Keratinocyte (primary cell): ENCODE measurements at regions not wholly inside any gene's neighbourhood (a gene's known extent, or its start where the extent isn't known, plus 50 kb on each side); places are given as distances from the start of the nearest gene placed in this dataset.

ENCODE experiments used
- DNase-seq: peaks from one replicate; pipeline ENCODE4 v3.0.0-alpha.2; 2011; ENCODE audit warnings: low read depth, missing footprints, low spot score
- FAIRE-seq: peaks from 2 replicates; lab custom pipeline; 2011; peaks lifted over from hg19 to GRCh38; lab: Jason Lieb, UNC
- H2AFZ ChIP-seq: 2 replicates; pipeline ENCODE4 v1.6.0; 2012; ENCODE audit warnings: low read length, control low read depth, inconsistent platforms; ENCODE audit not compliant: control insufficient read depth
- H3K27ac ChIP-seq: 2 replicates; pipeline ENCODE4 v1.5.1; 2011; ENCODE audit warnings: low read length; ENCODE audit not compliant: control insufficient read depth, insufficient read depth
- H3K27me3 ChIP-seq: 3 replicates; pipeline ENCODE4 v1.6.0; 2011; ENCODE audit warnings: low read length; ENCODE audit not compliant: control insufficient read depth, insufficient read depth; ENCODE audit errors: extremely low read depth
- H3K36me3 ChIP-seq, 2 experiments: 2 replicates in 1 of 2; 3 replicates in 1 of 2; pipeline ENCODE4 v1.5.1; 2011; ENCODE audit warnings: low read length in 2 of 2, mild to moderate bottlenecking in 1 of 2; ENCODE audit not compliant: control insufficient read depth in 2 of 2, insufficient read depth in 2 of 2; ENCODE audit errors: extremely low read depth in 1 of 2
- H3K4me1 ChIP-seq: 3 replicates; pipeline ENCODE4 v1.5.1; 2011; ENCODE audit warnings: low read length; ENCODE audit not compliant: control insufficient read depth, insufficient read depth; ENCODE audit errors: extremely low read depth
- H3K4me2 ChIP-seq: 3 replicates; pipeline ENCODE4 v1.6.0; 2011; ENCODE audit warnings: low read depth, low read length; ENCODE audit not compliant: control insufficient read depth, insufficient read depth; ENCODE audit errors: extremely low read depth
- H3K4me3 ChIP-seq, 3 experiments: fragments of 200-600 bp in 1 of 3; sonication (generic) in 1 of 3; 2 replicates in 2 of 3; 3 replicates in 1 of 3; pipeline ENCODE4 v1.5.1; 2011 to 2016; ENCODE audit warnings: low read length in 3 of 3, mild to moderate bottlenecking in 3 of 3, control low read depth in 2 of 3, inconsistent platforms in 1 of 3, low read depth in 1 of 3, mixed read lengths in 1 of 3, mixed run types in 1 of 3, moderate library complexity in 1 of 3; ENCODE audit not compliant: control insufficient read depth in 2 of 3, insufficient read depth in 2 of 3; ENCODE audit errors: extremely low read depth in 1 of 3
- H3K79me2 ChIP-seq: 2 replicates; pipeline ENCODE4 v1.6.0; 2012; ENCODE audit warnings: low read length; ENCODE audit not compliant: control insufficient read depth, insufficient read depth
- H3K9ac ChIP-seq: 3 replicates; pipeline ENCODE4 v1.6.0; 2011; ENCODE audit warnings: low read length; ENCODE audit not compliant: control insufficient read depth, insufficient read depth; ENCODE audit errors: extremely low read depth
- H3K9me1 ChIP-seq: 3 replicates; pipeline ENCODE4 v1.6.0; 2011; ENCODE audit warnings: low read length; ENCODE audit not compliant: control insufficient read depth, insufficient read depth; ENCODE audit errors: extremely low read depth
- H3K9me3 ChIP-seq: 2 replicates; pipeline ENCODE4 v1.5.1; 2012; ENCODE audit warnings: low read depth, low read length; ENCODE audit not compliant: control insufficient read depth
- H4K20me1 ChIP-seq: 3 replicates; pipeline ENCODE4 v1.6.0; 2011; ENCODE audit warnings: low read length; ENCODE audit not compliant: control insufficient read depth, insufficient read depth; ENCODE audit errors: extremely low read depth
- CTCF ChIP-seq, 3 experiments: IDR thresholded peaks in 1 of 3; conservative IDR thresholded peaks in 1 of 3; optimal IDR thresholded peaks in 1 of 3; 2 replicates in 2 of 3; 3 replicates in 1 of 3; pipeline versions ENCODE3 to v1.5.1; 2011; ENCODE audit warnings: low read length in 3 of 3, mild to moderate bottlenecking in 3 of 3, moderate library complexity in 2 of 3, control low read depth in 1 of 3, inconsistent platforms in 1 of 3; ENCODE audit not compliant: insufficient read depth in 2 of 3; ENCODE audit errors: extremely low read depth in 1 of 3
- EZH2 ChIP-seq: IDR thresholded peaks from one replicate; pipeline ENCODE4 v1.6.1; 2012; ENCODE audit warnings: inconsistent platforms, mild to moderate bottlenecking, low read length, moderate library complexity
- dilution Hi-C: fragments of 300-500 bp; cut with MboI; formaldehyde crosslinking; loops from one replicate; pipeline ENCODE4 v1.7.0; 2020; ENCODE audit warnings: low sequenced_read_pairs; ENCODE audit not compliant: extremely low pct_ligation_motif_present

GRCh38 chr21:20351138-20351537 lies 647.1 kb upstream of the NCAM2 start:
- no peaks in the 10 kb centered on the region for H3K79me2 ChIP-seq
- dilution Hi-C loops = no loop called here
- H3K9me1 ChIP-seq = no peaks in the 10 kb centered on the region
- no peak overlapping the region for H2AFZ ChIP-seq
- H3K4me1 ChIP-seq = no peaks in the 10 kb centered on the region
- H3K4me3 ChIP-seq = no peak overlapping the region
- H3K9ac ChIP-seq = no peak overlapping the region
- no peak overlapping the region for H3K27ac ChIP-seq
- DNase-seq = no peak
- no peaks in the 10 kb centered on the region for H4K20me1 ChIP-seq
- TF ChIP-seq CTCF (optimal IDR thresholded peaks at IDR 0.05 in 1 of 3, IDR thresholded peaks at IDR 0.05 in 1 of 3, conservative IDR thresholded peaks at IDR 0.05 in 1 of 3; ENCODE audit: extremely low read depth in 1 of 3, insufficient read depth in 2 of 3, low read length in 3 of 3) = no peak
- no peak for TF ChIP-seq EZH2
- H3K27me3 ChIP-seq = no peaks in the 10 kb centered on the region
- H3K4me2 ChIP-seq = no peak overlapping the region
- H3K36me3 ChIP-seq = no peaks in the 10 kb centered on the region
- no peak for FAIRE-seq
- H3K9me3 ChIP-seq = peaks cover 2% of the 10 kb centered on the region

- H3K9me1 ChIP-seq = no peaks in the 10 kb centered on the region
- dilution Hi-C loops = no loop called here
- H3K27ac ChIP-seq = no peak overlapping the region
- no peak overlapping the region for H3K4me2 ChIP-seq
- no peak overlapping the region for H3K4me3 ChIP-seq
- H3K4me1 ChIP-seq = no peaks in the 10 kb centered on the region
- DNase-seq = no peak
- H2AFZ ChIP-seq = no peak overlapping the region
- no peak for FAIRE-seq
- H3K27me3 ChIP-seq = no peaks in the 10 kb centered on the region
- H3K79me2 ChIP-seq = no peaks in the 10 kb centered on the region
- TF ChIP-seq EZH2 (no peak), CTCF (optimal IDR thresholded peaks at IDR 0.05 in 1 of 3, IDR thresholded peaks at IDR 0.05 in 1 of 3, conservative IDR thresholded peaks at IDR 0.05 in 1 of 3; ENCODE audit: extremely low read depth in 1 of 3, insufficient read depth in 2 of 3, low read length in 3 of 3) (no peak)
- peaks cover 2% of the 10 kb centered on the region for H3K9me3 ChIP-seq
- no peak overlapping the region for H3K9ac ChIP-seq
- no peaks in the 10 kb centered on the region for H3K36me3 ChIP-seq
- no peaks in the 10 kb centered on the region for H4K20me1 ChIP-seq
Observed at GRCh38 chr21:20353351-20353750, 644.9 kb upstream of the NCAM2 start.
